ENCODE measurements at regions not wholly inside any gene's neighbourhood (a gene's known extent, or its start where the extent isn't known, plus 50 kb on each side); places are given as distances from the start of the nearest gene placed in this dataset.

DNA sequence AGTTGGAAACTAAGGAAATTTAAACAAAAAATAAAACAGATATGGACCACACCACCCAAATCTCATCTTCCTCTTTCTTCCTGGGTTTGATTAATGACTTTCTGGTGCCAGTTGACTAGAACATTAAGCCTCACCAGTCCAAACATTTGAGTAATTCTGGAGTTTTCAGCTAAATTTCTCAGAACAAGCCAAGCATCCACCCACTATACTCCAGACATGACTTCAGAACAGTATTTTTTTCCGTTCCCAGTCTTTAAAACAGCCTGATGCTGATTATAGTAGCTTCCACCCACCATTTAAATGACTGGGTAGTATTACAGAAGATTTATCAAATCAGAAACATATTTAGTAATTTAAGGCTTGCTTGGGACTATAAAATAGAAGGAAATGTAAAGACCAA lies 230.9 kb upstream of the UBASH3B start:
- no peak for TF ChIP-seq POLR2A (IDR thresholded peaks at IDR 0.05)
- TF ChIP-seq, protein P1, sequence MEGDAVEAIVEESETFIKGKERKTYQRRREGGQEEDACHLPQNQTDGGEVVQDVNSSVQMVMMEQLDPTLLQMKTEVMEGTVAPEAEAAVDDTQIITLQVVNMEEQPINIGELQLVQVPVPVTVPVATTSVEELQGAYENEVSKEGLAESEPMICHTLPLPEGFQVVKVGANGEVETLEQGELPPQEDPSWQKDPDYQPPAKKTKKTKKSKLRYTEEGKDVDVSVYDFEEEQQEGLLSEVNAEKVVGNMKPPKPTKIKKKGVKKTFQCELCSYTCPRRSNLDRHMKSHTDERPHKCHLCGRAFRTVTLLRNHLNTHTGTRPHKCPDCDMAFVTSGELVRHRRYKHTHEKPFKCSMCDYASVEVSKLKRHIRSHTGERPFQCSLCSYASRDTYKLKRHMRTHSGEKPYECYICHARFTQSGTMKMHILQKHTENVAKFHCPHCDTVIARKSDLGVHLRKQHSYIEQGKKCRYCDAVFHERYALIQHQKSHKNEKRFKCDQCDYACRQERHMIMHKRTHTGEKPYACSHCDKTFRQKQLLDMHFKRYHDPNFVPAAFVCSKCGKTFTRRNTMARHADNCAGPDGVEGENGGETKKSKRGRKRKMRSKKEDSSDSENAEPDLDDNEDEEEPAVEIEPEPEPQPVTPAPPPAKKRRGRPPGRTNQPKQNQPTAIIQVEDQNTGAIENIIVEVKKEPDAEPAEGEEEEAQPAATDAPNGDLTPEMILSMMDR (IDR thresholded peaks at IDR 0.05), result no peak

Measured in tibial nerve (tissue), 3 donors.